B cell (primary cell): ENCODE measurements at regions not wholly inside any gene's neighbourhood (a gene's known extent, or its start where the extent isn't known, plus 50 kb on each side); places are given as distances from the start of the nearest gene placed in this dataset.

Source experiments
- ATAC-seq: fragments of 200-7000 bp; cut with Tn5 transposase; one replicate; pipeline ENCODE4 v1.10.0; 2021; ENCODE audit warnings: low read depth, mild to moderate bottlenecking, moderate number of reproducible peaks, moderate library complexity
- CTCF ChIA-PET: fragments of 350-600 bp; sonication (Branson Sonifier 250); formaldehyde crosslinking; loops from one replicate; lab custom pipeline; 2021; ENCODE audit warnings: antibody characterized with exemption, inconsistent platforms; lab: Charles Lee
- POLR2A ChIA-PET: fragments of 350-600 bp; sonication (Branson Sonifier 250); formaldehyde crosslinking; loops from one replicate; lab custom pipeline; 2021; ENCODE audit warnings: antibody characterized with exemption; lab: Charles Lee
- DNase-seq: peaks from one replicate; pipeline ENCODE4 v3.0.0; 2013
- H2AFZ ChIP-seq: 2 replicates; pipeline ENCODE4 v1.6.1; 2012; ENCODE audit warnings: mild to moderate bottlenecking, low read depth, low read length; ENCODE audit not compliant: insufficient read depth, poor library complexity, severe bottlenecking
- H3K27ac ChIP-seq, 2 donors: 1 replicate in 1 of 2; 2 replicates in 1 of 2; pipeline ENCODE4 v1.5.1; 2012 to 2013; ENCODE audit warnings: low read length in 2 of 2, mild to moderate bottlenecking in 2 of 2, moderate library complexity in 1 of 2
- H3K27me3 ChIP-seq, 4 experiments: fragments of 200-600 bp in 1 of 4; sonication (generic) in 1 of 4; replicated peaks in 1 of 4; 1 replicate in 2 of 4; 2 replicates in 2 of 4; pipeline versions ENCODE4 v1.6.1 to v1.7.0; 2013 to 2016; ENCODE audit warnings: low read length in 3 of 4, mild to moderate bottlenecking in 2 of 4, mixed read lengths in 1 of 4, moderate library complexity in 1 of 4; ENCODE audit not compliant: insufficient read depth in 4 of 4, control insufficient read depth in 3 of 4; ENCODE audit errors: control extremely low read depth in 1 of 4
- H3K36me3 ChIP-seq, 2 experiments: replicated peaks in 1 of 2; 1 replicate in 1 of 2; 2 replicates in 1 of 2; pipeline versions ENCODE4 v1.6.1 to v1.7.1; 2013; ENCODE audit warnings: low read length in 1 of 2; ENCODE audit not compliant: insufficient read depth in 2 of 2, control insufficient read depth in 1 of 2; ENCODE audit errors: control extremely low read depth in 1 of 2, extremely low read depth in 1 of 2
- H3K4me1 ChIP-seq, 2 donors: fragments of 200-600 bp in 1 of 2; sonication (generic) in 1 of 2; 1 replicate in 1 of 2; 2 replicates in 1 of 2; pipeline versions ENCODE4 v1.5.1 to v1.6.1; 2013 to 2017; ENCODE audit warnings: low read length in 2 of 2; ENCODE audit not compliant: control insufficient read depth in 2 of 2, insufficient read depth in 2 of 2
- H3K4me2 ChIP-seq: replicated peaks from 2 replicates; pipeline ENCODE3; 2012; ENCODE audit warnings: mild to moderate bottlenecking, low read depth, low read length; ENCODE audit not compliant: poor library complexity, severe bottlenecking
- H3K4me3 ChIP-seq, 5 experiments: fragments of 200-600 bp in 1 of 5; sonication (generic) in 1 of 5; 1 replicate in 3 of 5; 2 replicates in 2 of 5; pipeline versions ENCODE4 v1.5.1 to v1.7.0; 2011 to 2016; ENCODE audit warnings: low read length in 4 of 5, mild to moderate bottlenecking in 4 of 5, low read depth in 2 of 5, control low read depth in 1 of 5, moderate library complexity in 1 of 5; ENCODE audit not compliant: insufficient read depth in 1 of 5; ENCODE audit errors: control extremely low read depth in 1 of 5, extremely low read depth in 1 of 5
- H3K79me2 ChIP-seq: fragments of 200-600 bp; sonication (generic); one replicate; pipeline ENCODE4 v1.6.0; 2016; ENCODE audit warnings: low read length; ENCODE audit not compliant: control insufficient read depth, insufficient read depth
- H3K9ac ChIP-seq: fragments of 200-600 bp; sonication (generic); 2 replicates; pipeline ENCODE4 v1.6.1; 2017; ENCODE audit warnings: mild to moderate bottlenecking, low read length, moderate library complexity
- H3K9me3 ChIP-seq, 3 donors: one replicate each; pipeline versions ENCODE4 v1.6.1 to v1.7.1; 2013; ENCODE audit warnings: low read length in 2 of 3; ENCODE audit not compliant: control insufficient read depth in 2 of 3, insufficient read depth in 1 of 3; ENCODE audit errors: control extremely low read depth in 1 of 3
- H4K20me1 ChIP-seq: 2 replicates; pipeline ENCODE4 v1.6.0; 2012; ENCODE audit warnings: mild to moderate bottlenecking, low read length; ENCODE audit not compliant: insufficient read depth, control insufficient read depth, poor library complexity, severe bottlenecking
- H3K27ac Mint-ChIP-seq: one replicate; pipeline ENCODE4 v1.8.0; 2021; ENCODE audit warnings: mixed read lengths
- H3K27me3 Mint-ChIP-seq: one replicate; pipeline ENCODE4 v1.8.0; 2021; ENCODE audit warnings: mixed read lengths
- H3K4me1 Mint-ChIP-seq: one replicate; pipeline ENCODE4 v1.8.0; 2021; ENCODE audit warnings: mixed read lengths
- H3K4me3 Mint-ChIP-seq: one replicate; pipeline ENCODE4 v1.8.0; 2021; ENCODE audit warnings: mixed read lengths
- H3K9me3 Mint-ChIP-seq: one replicate; pipeline ENCODE4 v1.8.0; 2022; ENCODE audit warnings: mixed read lengths; ENCODE audit not compliant: insufficient read depth
- CTCF ChIP-seq: fragments of 200-600 bp; IDR thresholded peaks from one replicate; pipeline ENCODE4 v1.8.0; 2022; ENCODE audit warnings: antibody characterized with exemption, mild to moderate bottlenecking
- EZH2 ChIP-seq: IDR thresholded peaks from 2 replicates; pipeline ENCODE4 v1.6.1; 2012; ENCODE audit warnings: borderline replicate concordance, low read depth, mild to moderate bottlenecking, moderate library complexity, low read length; ENCODE audit not compliant: insufficient read depth, poor library complexity, severe bottlenecking
- WGBS: methylation state at CpG from one replicate; pipeline ENCODE4 v1.1.5; 2013; ENCODE audit warnings: missing lambda C conversion rate; ENCODE audit not compliant: insufficient coverage; 5-methylcytosine and 5-hydroxymethylcytosine counted together
- intact Hi-C: fragments of 100-400 bp; cut with micrococcal nuclease; formaldehyde crosslinking; loops from one replicate; pipeline ENCODE4 v1.10.0; 2022

GRCh38 chr11:81487109-81487508 lies 1246.6 kb downstream of the FAM181B start:
- intact Hi-C loops: no loop called here
- TF ChIP-seq CTCF: no peak
- TF ChIP-seq EZH2: no peak
- H3K27ac ChIP-seq: no peak overlapping the region

GRCh38 chr11:81484196-81484595 lies 1249.5 kb downstream of the FAM181B start:
- DNase-seq: no peak

More at GRCh38 chr11:81487109-81487508, 1246.6 kb downstream of the FAM181B start:
- no peak overlapping the region for H3K4me3 Mint-ChIP-seq
- no peaks in the 10 kb centered on the region for H3K9me3 ChIP-seq
- H3K9me3 Mint-ChIP-seq: peaks cover 1% of the 10 kb centered on the region
- H3K27me3 Mint-ChIP-seq: no peaks in the 10 kb centered on the region
- H3K4me2 ChIP-seq: no peak overlapping the region
- no peak overlapping the region for H3K27ac Mint-ChIP-seq
- H3K4me1 ChIP-seq: no peaks in the 10 kb centered on the region
- no peak overlapping the region for H3K4me3 ChIP-seq
- no peak for ATAC-seq
- CTCF ChIA-PET: no interaction called here
- H2AFZ ChIP-seq: no peak overlapping the region
- WGBS: no CpG with 5 or more reads among the region's 1 CpG
- no peak overlapping the region for H3K9ac ChIP-seq
- POLR2A ChIA-PET: no interaction called here
- no peak for DNase-seq
- no peaks in the 10 kb centered on the region for H3K79me2 ChIP-seq
- no peaks in the 10 kb centered on the region for H4K20me1 ChIP-seq
- no peaks in the 10 kb centered on the region for H3K27me3 ChIP-seq
- H3K36me3 ChIP-seq: no peaks in the 10 kb centered on the region
- H3K4me1 Mint-ChIP-seq: no peaks in the 10 kb centered on the region

More at GRCh38 chr11:81484196-81484595, 1249.5 kb downstream of the FAM181B start:
- Histone ChIP-seq H3K4me3 (no peak overlapping the region), H3K9me3 (no peaks in the 10 kb centered on the region), H3K4me1 (no peaks in the 10 kb centered on the region), H3K4me2 (no peak overlapping the region), H3K27me3 (no peaks in the 10 kb centered on the region), H3K27ac (no peak overlapping the region), H4K20me1 (no peaks in the 10 kb centered on the region), H3K36me3 (no peaks in the 10 kb centered on the region), H2AFZ (no peak overlapping the region), H3K79me2 (no peaks in the 10 kb centered on the region), H3K9ac (no peak overlapping the region)
- intact Hi-C loops: no loop called here
- TF ChIP-seq EZH2 (no peak), CTCF (no peak)
- Mint-ChIP-seq H3K27me3 (no peaks in the 10 kb centered on the region), H3K4me1 (no peaks in the 10 kb centered on the region), H3K9me3 (no peaks in the 10 kb centered on the region), H3K4me3 (no peak overlapping the region), H3K27ac (no peak overlapping the region)
- ATAC-seq: no peak
- ChIA-PET CTCF (interaction anchor here (0.8 kb wide), 1 partner anchor 13 kb away, joined by 3 read pairs; no protein-coding TSS in a partner anchor), POLR2A (no interaction called here)
